Smooth muscle cell (in vitro differentiated cells): ENCODE measurements at regions not wholly inside any gene's neighbourhood (a gene's known extent, or its start where the extent isn't known, plus 50 kb on each side); places are given as distances from the start of the nearest gene placed in this dataset.

Source experiments
- DNase-seq: peaks from one replicate; lab custom pipeline; 2025; ENCODE audit not compliant: unreplicated experiment; lab: John Stamatoyannopoulos, UW
- H2AFZ ChIP-seq: fragments of 200-600 bp; sonication (generic); 2 replicates; pipeline ENCODE4 v1.6.0; 2016; ENCODE audit warnings: antibody characterized with exemption, low read depth, mild to moderate bottlenecking
- H3F3A ChIP-seq: fragments of 200-600 bp; sonication (generic); 2 replicates; pipeline ENCODE4 v1.6.0; 2017; ENCODE audit warnings: antibody characterized with exemption, low read depth
- H3K27ac ChIP-seq: fragments of 200-600 bp; sonication (generic); 2 replicates; pipeline ENCODE4 v1.5.1; 2016; ENCODE audit warnings: low read depth, mild to moderate bottlenecking
- H3K27me3 ChIP-seq: fragments of 200-600 bp; sonication (generic); 2 replicates; pipeline ENCODE4 v1.6.1; 2016; ENCODE audit warnings: low read depth, mild to moderate bottlenecking
- H3K36me3 ChIP-seq: fragments of 200-600 bp; sonication (generic); 2 replicates; pipeline ENCODE4 v1.5.1; 2016; ENCODE audit warnings: low read depth
- H3K4me1 ChIP-seq: fragments of 200-600 bp; sonication (generic); 2 replicates; pipeline ENCODE4 v1.5.1; 2016; ENCODE audit warnings: low read depth
- H3K4me2 ChIP-seq: fragments of 200-600 bp; sonication (generic); 2 replicates; pipeline ENCODE4 v1.6.0; 2016; ENCODE audit warnings: mild to moderate bottlenecking
- H3K4me3 ChIP-seq: fragments of 200-600 bp; sonication (generic); 2 replicates; pipeline ENCODE4 v1.5.1; 2016; ENCODE audit warnings: mild to moderate bottlenecking
- H3K79me2 ChIP-seq: fragments of 200-600 bp; sonication (generic); 2 replicates; pipeline ENCODE4 v1.6.0; 2016; ENCODE audit warnings: low read depth, mild to moderate bottlenecking
- H3K9ac ChIP-seq: fragments of 200-600 bp; sonication (generic); 2 replicates; pipeline ENCODE4 v1.6.0; 2016; ENCODE audit warnings: low read depth
- H3K9me3 ChIP-seq: fragments of 200-600 bp; sonication (generic); replicated peaks from 2 replicates; pipeline ENCODE4 v1.5.1; 2016; ENCODE audit warnings: low read depth
- H4K20me1 ChIP-seq: fragments of 200-600 bp; sonication (generic); 2 replicates; pipeline ENCODE4 v1.6.0; 2016; ENCODE audit warnings: low read depth
- CTCF ChIP-seq: fragments of 200-600 bp; sonication (generic); IDR thresholded peaks from 2 replicates; pipeline ENCODE4 v1.5.1; 2017; ENCODE audit warnings: borderline replicate concordance, mild to moderate bottlenecking, antibody characterized with exemption; ENCODE audit not compliant: insufficient read depth, poor library complexity, severe bottlenecking
- WGBS: methylation state at CpG from one replicate; pipeline ENCODE4 v1.1.7; 2016; ENCODE audit warnings: low lambda C conversion rate; 5-methylcytosine and 5-hydroxymethylcytosine counted together

DNA sequence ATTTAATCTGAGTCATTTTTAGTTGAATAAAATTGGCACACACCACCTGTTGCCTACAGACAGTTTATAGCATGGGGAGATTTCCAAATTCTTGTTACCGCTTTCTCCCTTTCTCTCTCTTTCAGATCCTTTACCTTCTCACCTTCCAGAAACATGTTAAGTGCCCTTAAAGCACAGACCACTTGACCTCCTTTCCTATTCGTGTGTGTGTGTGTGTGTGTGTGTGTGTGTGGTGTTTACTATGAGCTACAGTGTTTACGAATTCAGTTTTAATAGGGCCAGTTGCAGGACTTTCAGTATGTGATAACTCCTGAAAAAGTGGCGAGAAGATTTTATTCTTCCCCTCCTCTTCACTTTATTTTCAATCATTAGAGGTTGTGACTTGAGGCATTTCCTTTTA, 258.1 kb downstream of the BMP2 start:
- no peaks in the 10 kb centered on the region for H3K4me1 ChIP-seq
- no peak overlapping the region for H3K9ac ChIP-seq
- no peak overlapping the region for H3K4me2 ChIP-seq
- no peak overlapping the region for H2AFZ ChIP-seq
- TF ChIP-seq CTCF = no peak
- no peak for DNase-seq
- H3K36me3 ChIP-seq = no peaks in the 10 kb centered on the region
- H3K27me3 ChIP-seq = no peaks in the 10 kb centered on the region
- H3K9me3 ChIP-seq = no peaks in the 10 kb centered on the region
- no peak overlapping the region for H3K27ac ChIP-seq
- WGBS = 54% methylated on average over 4 of the region's 4 CpGs
- H4K20me1 ChIP-seq = no peaks in the 10 kb centered on the region
- H3K79me2 ChIP-seq = no peaks in the 10 kb centered on the region
- no peak overlapping the region for H3K4me3 ChIP-seq
- H3F3A ChIP-seq = no peaks in the 10 kb centered on the region

GRCh38 chr20:7029019-7029418, 261.5 kb downstream of the BMP2 start:
- no peak overlapping the region for H3K4me2 ChIP-seq
- H3K9ac ChIP-seq = no peak overlapping the region
- no peaks in the 10 kb centered on the region for H3K36me3 ChIP-seq
- no peaks in the 10 kb centered on the region for H4K20me1 ChIP-seq
- no peaks in the 10 kb centered on the region for H3K27me3 ChIP-seq
- no peaks in the 10 kb centered on the region for H3K4me1 ChIP-seq
- TF ChIP-seq CTCF = no peak
- H2AFZ ChIP-seq = no peak overlapping the region
- WGBS = 94% methylated on average over 4 of the region's 4 CpGs
- no peak overlapping the region for H3K27ac ChIP-seq
- no peaks in the 10 kb centered on the region for H3F3A ChIP-seq
- DNase-seq = no peak
- no peaks in the 10 kb centered on the region for H3K79me2 ChIP-seq
- H3K9me3 ChIP-seq = no peaks in the 10 kb centered on the region
- H3K4me3 ChIP-seq = no peak overlapping the region

DNA sequence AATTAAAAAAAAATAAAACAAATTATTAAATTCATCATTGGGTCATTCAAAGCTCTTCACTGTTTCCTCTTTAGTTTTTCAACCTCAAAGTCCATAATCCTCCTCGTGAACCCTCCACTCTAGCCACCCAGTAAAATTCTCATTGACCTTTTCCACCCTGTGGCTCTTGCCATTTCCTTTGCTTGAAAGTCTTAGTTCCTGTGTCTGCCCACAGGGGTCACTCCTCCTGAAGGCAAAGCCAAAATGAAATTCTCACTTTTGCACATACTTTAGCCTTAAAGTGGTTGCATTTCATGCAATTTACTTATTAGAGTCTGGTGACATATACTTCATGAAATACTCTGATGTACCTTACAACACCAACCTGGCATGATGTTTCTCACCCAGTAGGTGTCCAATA, 263.7 kb downstream of the BMP2 start:
- Histone ChIP-seq H3K79me2 (no peaks in the 10 kb centered on the region), H3K9me3 (no peaks in the 10 kb centered on the region), H3K4me1 (no peaks in the 10 kb centered on the region), H3K36me3 (no peaks in the 10 kb centered on the region), H3K27ac (no peak overlapping the region), H3K9ac (no peak overlapping the region), H3K4me3 (no peak overlapping the region), H2AFZ (no peak overlapping the region), H3F3A (no peaks in the 10 kb centered on the region), H4K20me1 (no peaks in the 10 kb centered on the region), H3K4me2 (no peak overlapping the region), H3K27me3 (no peaks in the 10 kb centered on the region)
- peak; percentile 15 for TF ChIP-seq CTCF
- 58% methylated on average over 1 of the region's 1 CpG for WGBS
- DNase-seq = no peak

DNA sequence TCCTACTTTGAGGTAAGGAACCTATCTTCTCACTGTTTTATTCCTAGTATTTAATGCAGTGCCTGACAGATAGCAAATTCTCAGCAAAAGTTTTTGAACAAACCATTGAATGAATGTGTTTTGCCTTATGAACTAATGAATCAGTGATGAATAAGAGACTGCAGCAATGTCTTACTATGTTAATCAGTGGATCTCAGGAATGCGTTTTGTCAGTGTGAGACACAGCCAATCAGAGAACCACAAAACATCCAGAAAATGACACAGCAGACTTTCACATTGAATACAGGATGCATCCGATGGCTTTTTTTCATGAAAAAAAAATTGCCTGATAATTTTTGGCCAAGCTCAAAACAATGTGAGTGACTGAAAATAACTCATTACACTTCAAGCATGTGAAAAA, 270.5 kb downstream of the BMP2 start:
- WGBS = 87% methylated on average over 2 of the region's 2 CpGs
- no peak overlapping the region for H3K27ac ChIP-seq
- no peak for DNase-seq

More for the DNA sequence above, 270.5 kb downstream of the BMP2 start:
- no peaks in the 10 kb centered on the region for H3K27me3 ChIP-seq
- H3K9me3 ChIP-seq = no peaks in the 10 kb centered on the region
- H3K36me3 ChIP-seq = no peaks in the 10 kb centered on the region
- H3K4me2 ChIP-seq = no peak overlapping the region
- no peak overlapping the region for H3K4me3 ChIP-seq
- no peak overlapping the region for H3K9ac ChIP-seq
- H3K4me1 ChIP-seq = no peaks in the 10 kb centered on the region
- H3K79me2 ChIP-seq = no peaks in the 10 kb centered on the region
- TF ChIP-seq CTCF = no peak
- no peak overlapping the region for H2AFZ ChIP-seq
- no peaks in the 10 kb centered on the region for H3F3A ChIP-seq
- H4K20me1 ChIP-seq = no peaks in the 10 kb centered on the region
